Neural progenitor cell (in vitro differentiated cells): ENCODE measurements at regions not wholly inside any gene's neighbourhood (a gene's known extent, or its start where the extent isn't known, plus 50 kb on each side); places are given as distances from the start of the nearest gene placed in this dataset.

ENCODE experiments used
- DNase-seq: peaks from one replicate; pipeline ENCODE4 v3.0.0-alpha.2; 2016; ENCODE audit warnings: low spot score
- H2AFZ ChIP-seq: fragments of 200-600 bp; sonication (generic); replicated peaks from 2 replicates; pipeline ENCODE4 v1.6.1; 2016; ENCODE audit warnings: antibody characterized with exemption
- H3F3A ChIP-seq: fragments of 200-600 bp; sonication (generic); 2 replicates; pipeline ENCODE4 v1.6.1; 2016; ENCODE audit warnings: antibody characterized with exemption, low read depth
- H3K27ac ChIP-seq: fragments of 200-600 bp; sonication (generic); 2 replicates; pipeline ENCODE4 v1.5.1; 2016; ENCODE audit warnings: mild to moderate bottlenecking
- H3K27me3 ChIP-seq: fragments of 200-600 bp; sonication (generic); 2 replicates; pipeline ENCODE4 v1.6.1; 2016; ENCODE audit warnings: mild to moderate bottlenecking, moderate library complexity
- H3K36me3 ChIP-seq: fragments of 200-600 bp; sonication (generic); 2 replicates; pipeline ENCODE4 v1.5.1; 2016
- H3K4me1 ChIP-seq: fragments of 200-600 bp; sonication (generic); 2 replicates; pipeline ENCODE4 v1.6.1; 2016; ENCODE audit warnings: mixed run types
- H3K4me2 ChIP-seq: fragments of 200-600 bp; sonication (generic); 2 replicates; pipeline ENCODE4 v1.6.1; 2016
- H3K4me3 ChIP-seq: fragments of 200-600 bp; sonication (generic); 2 replicates; pipeline ENCODE4 v1.5.1; 2016
- H3K79me2 ChIP-seq: fragments of 200-600 bp; sonication (generic); 2 replicates; pipeline ENCODE4 v1.6.1; 2016; ENCODE audit warnings: low read depth
- H3K9ac ChIP-seq: fragments of 200-600 bp; sonication (generic); 2 replicates; pipeline ENCODE4 v1.6.1; 2016
- H3K9me3 ChIP-seq: fragments of 200-600 bp; sonication (generic); 2 replicates; pipeline ENCODE4 v1.5.1; 2016; ENCODE audit warnings: low read depth
- H4K20me1 ChIP-seq: fragments of 200-600 bp; sonication (generic); 2 replicates; pipeline ENCODE4 v1.6.1; 2016; ENCODE audit warnings: low read depth
- H3K27ac Mint-ChIP-seq: 3 replicates; pipeline ENCODE4 v1.8.0; 2021; ENCODE audit warnings: mixed read lengths
- H3K27me3 Mint-ChIP-seq: 2 replicates; pipeline ENCODE4 v1.8.0; 2022; ENCODE audit warnings: low read depth, mild to moderate bottlenecking, inconsistent platforms, moderate library complexity, mixed read lengths; ENCODE audit not compliant: insufficient read depth
- H3K36me3 Mint-ChIP-seq: 3 replicates; pipeline ENCODE4 v1.8.0; 2021; ENCODE audit warnings: mixed read lengths
- H3K4me1 Mint-ChIP-seq: 3 replicates; pipeline ENCODE4 v1.8.0; 2021; ENCODE audit warnings: mixed read lengths
- H3K4me3 Mint-ChIP-seq: 3 replicates; pipeline ENCODE4 v1.8.0; 2021; ENCODE audit warnings: mild to moderate bottlenecking, moderate library complexity, mixed read lengths
- H3K9me3 Mint-ChIP-seq: 3 replicates; pipeline ENCODE4 v1.8.0; 2020; ENCODE audit warnings: mixed read lengths
- CTCF ChIP-seq: fragments of 200-600 bp; sonication (generic); IDR thresholded peaks from 2 replicates; pipeline ENCODE4 v1.5.1; 2017; ENCODE audit warnings: antibody characterized with exemption, mild to moderate bottlenecking
- EZH2 ChIP-seq: fragments of 200-600 bp; sonication (generic); IDR thresholded peaks from 2 replicates; pipeline ENCODE4 v1.6.1; 2017; ENCODE audit warnings: antibody characterized with exemption, mild to moderate bottlenecking, moderate library complexity
- EZH2phosphoT487 ChIP-seq: fragments of 200-600 bp; sonication (generic); IDR thresholded peaks from 2 replicates; pipeline ENCODE4 v1.6.1; 2017; ENCODE audit warnings: antibody characterized with exemption

- peaks cover 2% of the 10 kb centered on the region for H3K9me3 Mint-ChIP-seq
- DNase-seq, result no peak
- H3K4me1 Mint-ChIP-seq, result peaks cover 51% of the 10 kb centered on the region
- Histone ChIP-seq H3K79me2 (no peaks in the 10 kb centered on the region), H3K36me3 (no peaks in the 10 kb centered on the region), H3K9me3 (no peaks in the 10 kb centered on the region), H3K4me3 (no peak overlapping the region), H3K27ac (no peak overlapping the region), H4K20me1 (no peaks in the 10 kb centered on the region), H3K4me1 (no peaks in the 10 kb centered on the region), H2AFZ (no peak overlapping the region), H3K27me3 (no peaks in the 10 kb centered on the region), H3F3A (no peaks in the 10 kb centered on the region), H3K9ac (no peak overlapping the region), H3K4me2 (no peak overlapping the region)
- peaks cover 6% of the 10 kb centered on the region for H3K27me3 Mint-ChIP-seq
- no peak overlapping the region for H3K4me3 Mint-ChIP-seq
- TF ChIP-seq EZH2 (no peak), CTCF (no peak), EZH2phosphoT487 (no peak)
- H3K36me3 Mint-ChIP-seq, result no peaks in the 10 kb centered on the region
- H3K27ac Mint-ChIP-seq, result no peak overlapping the region
Observed at GRCh38 chr16:48913384-48913783, 303.4 kb upstream of the N4BP1 start.

- H3K4me1 ChIP-seq, result no peaks in the 10 kb centered on the region
- H3K27ac Mint-ChIP-seq, result peak overlapping the region; percentile 2
- no peaks in the 10 kb centered on the region for H3K36me3 Mint-ChIP-seq
Observed at GRCh38 chr16:48912360-48912759, 302.4 kb upstream of the N4BP1 start.

GRCh38 chr16:48911700-48912099 is 301.7 kb upstream of the N4BP1 start:
- peaks cover 2% of the 10 kb centered on the region for H3K4me1 ChIP-seq
- Mint-ChIP-seq H3K27ac (peak overlapping the region; percentile 2), H3K4me1 (peaks cover 62% of the 10 kb centered on the region), H3K36me3 (no peaks in the 10 kb centered on the region), H3K4me3 (no peak overlapping the region), H3K9me3 (peaks cover 2% of the 10 kb centered on the region), H3K27me3 (peaks cover 5% of the 10 kb centered on the region)
- H3K4me3 ChIP-seq, result no peak overlapping the region
- H3K27ac ChIP-seq, result no peak overlapping the region
- no peaks in the 10 kb centered on the region for H4K20me1 ChIP-seq
- no peaks in the 10 kb centered on the region for H3K79me2 ChIP-seq
- DNase-seq, result peak; percentile 21
- H3K36me3 ChIP-seq, result no peaks in the 10 kb centered on the region
- H3K27me3 ChIP-seq, result no peaks in the 10 kb centered on the region
- H3K9ac ChIP-seq, result no peak overlapping the region
- H3K9me3 ChIP-seq, result no peaks in the 10 kb centered on the region
- no peak overlapping the region for H3K4me2 ChIP-seq
- no peak for TF ChIP-seq EZH2
- peak; percentile 44 for TF ChIP-seq CTCF
- no peak overlapping the region for H2AFZ ChIP-seq
- peaks cover 3% of the 10 kb centered on the region for H3F3A ChIP-seq

More at GRCh38 chr16:48912360-48912759, 302.4 kb upstream of the N4BP1 start:
- no peak overlapping the region for H2AFZ ChIP-seq
- no peak overlapping the region for H3K27ac ChIP-seq
- H3K9me3 Mint-ChIP-seq, result peaks cover 2% of the 10 kb centered on the region
- no peak overlapping the region for H3K4me2 ChIP-seq
- DNase-seq, result no peak
- peaks cover 59% of the 10 kb centered on the region for H3K4me1 Mint-ChIP-seq
- H3K9ac ChIP-seq, result no peak overlapping the region
- no peak overlapping the region for H3K4me3 Mint-ChIP-seq
- H3K36me3 ChIP-seq, result no peaks in the 10 kb centered on the region
- no peaks in the 10 kb centered on the region for H4K20me1 ChIP-seq
- no peaks in the 10 kb centered on the region for H3F3A ChIP-seq
- H3K79me2 ChIP-seq, result no peaks in the 10 kb centered on the region
- no peaks in the 10 kb centered on the region for H3K9me3 ChIP-seq
- H3K27me3 ChIP-seq, result no peaks in the 10 kb centered on the region
- TF ChIP-seq CTCF, result no peak
- TF ChIP-seq EZH2phosphoT487, result no peak
- TF ChIP-seq EZH2, result no peak
- H3K27me3 Mint-ChIP-seq, result peaks cover 5% of the 10 kb centered on the region
- H3K4me3 ChIP-seq, result no peak overlapping the region
